ENCODE measurements at regions not wholly inside any gene's neighbourhood (a gene's known extent, or its start where the extent isn't known, plus 50 kb on each side); places are given as distances from the start of the nearest gene placed in this dataset.

DNA sequence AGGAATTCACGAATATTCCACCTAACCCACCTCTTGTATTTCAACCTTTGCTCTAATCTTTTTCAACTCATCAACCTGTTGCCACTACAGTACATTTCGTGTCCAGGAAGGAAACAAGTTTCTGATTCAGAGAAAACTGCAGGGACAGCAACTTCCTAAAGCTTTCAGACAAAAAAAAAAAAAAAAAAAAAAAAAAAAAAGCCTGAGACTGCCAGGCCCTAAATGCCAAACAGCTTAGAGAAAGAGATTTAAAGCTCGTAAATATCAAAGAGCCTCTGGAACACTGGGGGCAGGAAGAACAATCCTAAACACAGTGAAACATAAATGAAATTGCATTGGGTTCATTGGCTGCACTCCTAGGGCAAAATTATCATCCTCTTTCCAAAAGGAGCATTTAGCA lies 411.2 kb upstream of the SPTLC3 start:
- no peak for DNase-seq

DNA sequence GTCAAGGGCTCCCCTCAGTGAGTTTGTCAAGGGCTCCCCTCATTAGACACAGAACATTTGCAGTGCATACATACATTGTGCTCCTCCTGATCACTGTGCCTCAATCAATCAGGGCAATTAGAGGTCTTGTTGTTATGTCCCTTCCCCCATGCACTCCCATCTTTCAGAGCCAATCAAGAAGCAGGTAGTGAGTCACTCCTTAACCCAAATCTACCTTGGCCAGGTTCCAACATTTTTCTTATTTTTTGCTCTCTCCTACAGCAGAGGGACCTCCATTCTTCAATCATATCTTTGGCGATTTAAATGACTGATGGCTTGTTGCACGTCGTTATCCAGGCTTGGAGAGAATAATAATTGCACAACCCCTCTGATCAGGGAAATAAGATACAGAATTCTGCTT lies 409.9 kb upstream of the SPTLC3 start:
- no peak for DNase-seq

DNA sequence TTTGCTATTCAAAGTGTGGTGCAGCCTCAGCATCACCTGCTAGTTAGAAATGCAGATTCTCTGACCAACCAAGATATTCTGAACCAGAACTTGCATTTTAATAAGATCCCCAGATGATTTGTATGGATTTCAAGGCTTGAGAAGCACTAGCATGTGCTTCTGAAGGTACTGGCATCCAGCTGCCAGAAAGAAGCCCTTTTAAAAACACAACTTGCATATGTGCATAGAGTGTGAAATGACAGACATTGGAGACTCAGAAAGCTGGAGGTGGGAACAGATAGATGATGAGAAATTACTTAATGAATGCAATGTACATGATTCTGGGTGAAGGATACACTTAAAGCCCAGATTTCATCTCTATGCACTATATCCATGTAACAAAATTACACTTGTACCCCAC lies 409.3 kb upstream of the SPTLC3 start:
- DNase-seq: no peak

DNA sequence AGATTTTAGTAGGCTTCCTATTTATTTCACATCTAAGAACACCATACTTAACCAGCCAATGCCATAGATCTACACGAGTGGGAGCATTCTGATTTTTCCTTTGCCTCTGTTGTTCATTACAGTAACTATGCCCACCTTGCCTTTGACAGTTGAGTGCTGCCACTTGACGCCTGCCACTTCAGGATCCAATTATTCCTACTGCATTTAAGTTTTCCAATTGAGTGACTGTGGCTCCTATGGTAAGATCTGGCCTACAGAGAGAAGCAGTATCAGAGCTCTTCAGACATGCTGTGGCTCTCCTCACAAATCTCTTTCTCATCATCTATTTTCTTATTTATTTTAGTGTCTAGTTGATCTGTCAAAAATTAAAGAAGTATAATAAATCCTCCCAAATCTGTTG lies 403.0 kb upstream of the SPTLC3 start:
- no peak for DNase-seq

DNA sequence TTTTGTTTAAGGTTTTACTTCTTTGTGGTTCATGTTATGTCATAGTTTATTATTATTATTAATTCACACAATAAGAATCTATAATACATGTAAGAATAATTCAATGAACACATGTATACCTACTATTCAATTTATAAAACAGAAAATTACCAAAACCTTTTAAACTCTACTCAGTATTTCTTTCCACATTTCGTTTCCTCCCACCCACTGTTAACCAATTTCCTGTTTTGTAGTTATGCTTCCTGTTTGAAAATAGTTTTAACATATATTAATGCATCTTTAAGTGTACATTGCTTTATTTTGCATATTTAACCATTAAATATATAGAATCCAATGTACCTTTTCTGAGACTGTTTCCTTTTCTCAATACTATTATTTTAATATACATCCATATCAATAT lies 397.9 kb upstream of the SPTLC3 start:
- no peak for DNase-seq

DNA sequence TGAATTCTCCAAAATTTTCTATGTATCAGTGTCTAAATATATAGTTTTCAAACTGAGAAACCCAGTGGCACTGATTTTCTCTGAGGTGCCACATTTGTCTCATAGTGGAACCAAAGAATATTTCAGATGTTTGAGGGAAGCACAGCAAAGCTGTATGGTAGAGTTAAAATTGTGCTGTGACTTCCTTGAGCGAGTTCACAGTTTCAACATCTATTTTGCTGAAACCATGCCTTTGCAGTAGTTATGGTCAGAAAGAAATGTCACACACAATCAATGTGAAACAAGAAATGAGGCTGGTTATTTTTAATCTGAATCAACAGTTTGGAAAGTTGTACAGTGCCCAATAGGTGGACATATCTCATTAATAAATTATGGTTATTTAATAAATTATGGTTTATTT lies 394.0 kb upstream of the SPTLC3 start:
- DNase-seq: no peak

DNA sequence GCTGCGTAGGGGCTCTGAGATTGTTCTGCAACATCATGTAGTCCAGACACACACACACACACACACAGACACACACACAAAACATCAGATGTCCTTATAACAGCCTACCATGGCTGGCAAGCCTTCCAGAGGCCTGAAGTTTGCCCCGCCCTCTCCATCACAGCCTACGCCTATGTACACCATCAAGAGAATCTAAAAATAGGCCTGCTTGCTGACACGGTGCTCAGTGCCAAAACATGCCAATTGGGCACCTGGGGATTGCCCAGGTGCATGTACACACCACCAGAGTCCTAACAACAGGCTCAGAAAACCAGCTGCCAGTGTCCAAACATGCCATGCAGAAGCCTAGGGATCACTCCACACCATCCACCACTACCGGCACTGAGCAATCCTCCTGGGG lies 391.7 kb upstream of the SPTLC3 start:
- DNase-seq: no peak

DNA sequence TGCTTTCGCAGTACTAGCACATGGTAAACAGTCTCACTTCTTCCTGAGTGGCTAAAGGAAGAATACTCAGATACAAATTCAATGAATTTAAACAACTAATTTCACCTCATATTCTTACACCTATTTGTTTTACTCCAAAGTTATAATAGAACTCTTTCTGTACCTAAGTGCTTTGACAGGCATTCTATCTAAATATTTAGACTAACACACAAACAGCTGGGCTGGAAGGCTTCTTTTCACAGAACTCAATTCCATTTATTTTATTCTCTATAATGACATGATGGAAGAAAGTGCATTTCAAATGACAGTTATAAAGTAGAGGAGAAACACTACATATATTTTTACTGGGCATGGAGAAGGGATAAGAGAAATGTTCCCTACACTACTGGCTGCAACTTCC lies 384.9 kb upstream of the SPTLC3 start:
- no peak for DNase-seq

DNA sequence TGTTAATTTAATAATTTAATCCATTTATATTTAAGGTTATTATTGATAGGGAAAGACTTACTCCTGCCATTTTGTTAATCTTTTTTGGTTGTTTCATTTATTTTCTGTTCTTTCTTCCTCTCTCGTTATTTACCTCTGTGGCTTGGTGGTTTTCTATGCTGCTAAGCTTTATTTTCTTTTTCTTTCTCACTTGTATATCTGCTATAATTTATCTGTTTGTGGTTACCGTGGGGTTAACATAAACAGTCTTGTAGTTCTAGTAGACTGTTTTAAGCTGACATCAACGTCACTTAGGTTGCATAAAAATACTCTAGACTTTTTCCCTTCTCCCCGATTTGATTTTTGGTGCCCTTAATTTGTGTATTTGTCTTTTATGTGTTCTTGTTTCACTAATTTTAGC lies 381.3 kb upstream of the SPTLC3 start:
- no peak for DNase-seq

DNA sequence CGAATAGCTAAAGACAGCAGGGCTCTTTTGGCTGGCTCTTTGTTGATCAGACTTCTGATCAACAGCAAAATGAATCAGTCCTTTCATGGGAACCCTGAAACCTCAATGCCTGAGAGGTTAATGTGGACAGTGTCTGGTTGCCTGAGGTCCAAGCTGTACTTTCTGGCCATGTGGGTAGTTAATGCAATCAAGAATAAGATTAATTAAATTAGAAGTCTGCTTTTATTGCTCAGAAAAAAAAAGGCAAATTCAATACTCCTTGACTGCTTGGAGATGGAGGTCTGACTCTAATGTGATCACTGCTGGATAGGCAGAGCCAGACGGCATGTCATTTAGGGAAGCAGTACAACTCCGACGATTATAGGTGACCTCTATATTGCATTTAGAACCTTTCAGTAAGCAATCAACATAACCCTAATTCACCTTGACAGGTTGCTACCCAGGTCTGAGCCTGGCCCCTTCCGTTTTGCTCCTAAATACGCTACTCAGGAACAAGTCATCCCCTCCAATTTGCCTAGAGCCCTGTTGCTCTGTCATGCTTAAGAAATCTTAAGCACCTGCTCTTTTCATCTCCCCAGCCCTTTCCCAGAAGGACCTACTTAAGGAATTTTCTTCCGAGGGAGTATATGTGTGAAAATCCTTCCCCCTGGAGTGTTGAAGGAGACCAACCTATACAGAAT lies 370.0 kb upstream of the SPTLC3 start:
- no peak for DNase-seq

DNA sequence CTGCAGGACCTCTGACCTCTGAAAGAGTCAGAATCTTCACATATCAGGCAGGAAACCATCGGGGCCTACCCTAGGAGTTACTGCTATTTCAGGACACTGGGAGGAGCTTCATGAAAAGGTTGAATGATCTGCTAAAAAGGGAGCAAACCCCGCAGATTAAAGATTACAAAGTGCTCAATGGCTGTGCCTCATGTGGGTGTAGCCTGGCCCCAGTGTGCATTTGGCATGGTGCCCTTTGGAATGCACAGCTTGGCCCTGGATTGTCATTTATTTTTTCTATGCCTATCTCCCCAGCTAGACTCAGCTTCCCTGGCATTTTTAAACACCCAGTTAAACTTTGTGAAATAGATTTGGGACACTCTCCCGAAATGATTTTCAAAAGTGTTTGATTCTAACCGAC lies 368.5 kb upstream of the SPTLC3 start:
- DNase-seq: no peak

DNA sequence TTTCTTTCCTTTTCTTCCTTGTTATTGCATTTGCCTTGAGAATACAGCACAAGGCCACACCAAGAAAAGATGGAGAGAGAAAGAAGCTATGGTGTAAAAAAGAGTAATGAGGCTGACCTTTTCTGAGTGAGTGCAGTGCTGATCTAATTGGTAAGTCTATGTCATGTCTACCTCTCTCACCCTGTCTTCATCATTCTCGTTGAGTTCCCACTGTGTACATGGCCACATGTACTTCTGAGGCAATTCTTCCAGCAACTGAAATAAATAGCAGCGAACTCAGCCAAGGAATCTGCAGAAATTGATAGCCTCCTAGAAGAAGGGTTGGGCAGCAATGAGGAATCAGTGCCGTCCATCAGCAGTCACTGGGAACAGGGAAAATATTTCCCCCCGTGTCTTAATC lies 367.2 kb upstream of the SPTLC3 start:
- no peak for DNase-seq

DNA sequence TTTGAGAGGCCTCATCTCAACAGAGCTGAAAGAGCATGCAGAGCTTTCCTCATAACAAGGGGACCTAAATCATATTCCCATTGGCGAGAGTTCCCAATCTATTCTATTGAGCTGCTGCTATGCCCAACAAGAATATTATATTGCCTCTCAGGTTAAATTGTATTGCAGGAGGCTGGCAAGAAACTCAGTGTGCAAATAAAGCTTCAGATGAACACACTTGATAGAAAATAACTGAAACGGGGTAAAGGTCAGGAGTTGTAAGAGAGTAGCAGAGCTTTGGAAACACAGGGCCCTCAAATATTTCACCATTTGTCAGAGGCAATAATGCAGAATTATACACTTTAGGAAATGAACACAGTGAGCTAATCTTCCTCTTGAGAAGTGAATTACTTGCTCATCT lies 364.3 kb upstream of the SPTLC3 start:
- no peak for DNase-seq

DNA sequence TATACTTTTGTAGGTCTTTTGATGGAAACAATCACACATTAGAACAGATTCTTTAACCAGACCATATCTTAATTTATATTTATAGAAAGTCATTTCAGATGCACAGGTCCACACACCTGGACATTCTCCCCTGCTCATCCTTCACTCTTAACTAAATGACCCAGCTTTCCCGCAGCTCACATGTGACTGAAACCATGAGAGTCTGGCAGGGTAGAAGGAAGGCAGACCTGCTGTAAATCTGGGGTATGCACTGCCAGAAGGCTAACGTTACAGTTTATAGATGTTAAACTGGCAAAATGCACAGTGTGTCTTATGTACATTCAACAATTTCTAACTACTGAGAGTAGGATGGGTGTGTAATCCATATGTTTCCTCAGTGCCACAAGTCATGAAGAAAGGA lies 359.5 kb upstream of the SPTLC3 start:
- no peak for DNase-seq

DNA sequence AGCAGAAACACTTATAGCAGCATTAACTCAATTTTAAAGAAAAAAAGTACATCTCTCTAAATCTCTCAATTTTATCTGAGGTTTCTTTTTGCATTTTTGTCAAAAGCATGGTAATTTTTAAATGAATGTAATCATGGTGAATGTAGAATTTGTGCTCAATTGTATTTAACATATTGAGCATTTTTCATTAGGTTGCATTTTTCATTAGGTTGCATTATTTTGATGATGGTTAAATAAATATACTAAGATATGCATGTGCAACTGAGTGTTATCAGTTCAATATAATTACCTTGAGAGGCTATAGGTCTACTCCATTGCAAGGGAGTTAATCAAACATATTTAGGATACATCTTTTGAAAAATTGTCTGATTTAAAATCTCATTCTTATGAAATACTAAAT lies 355.1 kb upstream of the SPTLC3 start:
- no peak for DNase-seq

DNA sequence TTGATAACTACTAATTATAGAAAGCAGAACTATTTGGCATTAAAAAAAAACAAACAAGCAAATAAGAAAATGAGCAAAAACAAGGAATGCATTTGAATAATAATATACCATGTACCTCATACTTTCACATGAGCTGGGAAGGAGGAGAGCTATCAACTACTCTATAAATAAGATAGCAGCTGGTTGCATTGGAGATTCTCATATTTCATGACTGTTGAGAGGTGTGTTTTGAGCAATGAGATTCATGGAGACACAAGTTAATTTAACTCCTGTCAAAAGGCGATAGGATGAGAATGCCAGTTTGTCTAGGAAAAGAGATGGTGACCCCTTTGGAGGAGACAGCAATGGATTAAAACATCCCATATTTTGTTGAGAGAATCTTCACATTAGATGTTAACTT lies 348.8 kb upstream of the SPTLC3 start:
- DNase-seq: no peak

DNA sequence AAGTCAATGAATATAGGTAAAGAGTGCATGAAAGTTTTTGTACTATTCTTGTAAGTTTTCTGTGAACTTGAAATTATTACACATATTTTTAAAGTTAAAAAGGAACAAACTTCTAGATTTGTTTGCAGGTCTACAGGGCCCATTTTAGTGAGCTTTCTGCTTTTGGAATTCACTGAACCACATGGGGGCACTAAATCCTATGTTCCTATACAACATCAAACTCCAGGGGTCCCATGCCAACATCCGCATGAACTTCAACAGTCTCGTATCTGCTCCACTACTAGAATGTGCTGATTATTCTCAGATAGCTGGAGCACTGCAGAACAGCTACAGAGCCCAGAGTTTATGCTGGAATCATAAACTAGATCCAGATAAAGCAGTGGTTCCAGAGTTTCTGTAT lies 347.9 kb upstream of the SPTLC3 start:
- no peak for DNase-seq

DNA sequence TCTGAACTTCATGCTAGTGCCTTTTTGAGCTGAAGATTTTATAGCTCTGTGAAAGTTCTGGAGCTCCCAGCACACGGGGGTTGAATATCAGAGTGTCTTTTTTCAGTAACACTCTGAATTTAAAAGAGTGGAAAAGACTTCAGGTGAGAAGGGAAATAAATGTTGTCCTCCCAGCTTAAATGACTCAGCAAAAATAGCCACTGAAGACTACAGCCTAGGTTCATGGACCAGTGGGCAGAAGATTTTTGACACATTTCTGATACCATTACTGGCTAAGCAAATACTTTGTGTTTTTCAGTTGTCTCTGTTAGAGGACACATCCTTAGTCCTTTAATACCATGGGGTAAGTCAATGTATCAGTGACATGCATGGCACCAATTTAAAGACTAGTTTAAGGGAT lies 338.5 kb upstream of the SPTLC3 start:
- no peak for DNase-seq

DNA sequence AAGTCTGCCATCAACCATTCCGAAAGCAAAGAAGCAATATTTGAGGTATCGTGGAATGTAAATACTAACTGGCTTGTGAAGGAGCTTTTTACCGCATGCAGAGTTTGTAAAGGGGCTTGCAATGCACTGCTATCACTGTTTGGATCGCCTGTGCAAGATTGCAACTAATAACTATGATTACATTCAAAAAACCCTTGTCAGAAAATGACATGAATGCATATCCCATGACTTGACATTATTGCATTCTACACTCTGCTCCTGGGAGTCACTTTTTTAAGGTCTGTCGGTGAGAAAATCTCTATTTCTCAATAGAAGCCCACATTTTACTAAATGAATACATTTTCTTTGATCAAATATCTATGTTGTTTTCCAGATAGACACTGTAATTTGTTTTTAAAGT lies 335.4 kb upstream of the SPTLC3 start:
- no peak for DNase-seq

DNA sequence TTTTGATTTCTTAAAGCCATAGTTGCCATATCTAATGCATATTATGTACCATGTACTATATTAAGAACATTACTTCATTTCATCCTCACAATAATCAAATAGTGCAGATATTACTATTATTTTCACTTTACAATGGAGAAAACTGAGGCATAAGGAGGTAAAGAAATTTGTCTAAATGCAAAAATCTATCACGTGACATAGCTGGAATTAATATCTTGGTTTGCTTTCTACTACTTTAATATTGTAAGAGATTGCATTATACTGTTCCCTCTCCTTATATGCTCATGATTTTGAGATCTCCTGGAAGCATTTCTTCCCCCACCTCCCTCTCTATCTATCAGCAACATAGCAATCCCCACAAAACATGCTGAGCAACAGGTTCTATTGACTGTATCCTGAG lies 330.8 kb upstream of the SPTLC3 start:
- DNase-seq: no peak

DNA sequence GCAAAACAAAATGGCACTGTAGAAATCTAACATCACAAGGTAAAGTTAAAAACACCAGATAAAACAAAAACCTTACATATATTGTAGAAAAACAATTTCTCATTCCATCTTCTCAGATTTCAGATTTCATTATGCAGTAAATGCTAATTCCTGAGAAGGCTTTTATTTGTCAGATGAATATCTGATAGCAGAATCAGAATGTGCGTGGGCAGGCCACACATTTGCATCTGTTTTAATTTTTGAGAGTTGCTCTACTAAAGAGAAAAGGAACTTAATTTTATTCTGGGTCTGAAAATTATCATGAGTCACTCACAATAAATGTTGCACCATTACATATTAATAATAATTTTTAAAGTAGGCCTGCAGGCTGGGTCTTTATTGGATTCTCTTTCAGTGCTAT lies 329.3 kb upstream of the SPTLC3 start:
- no peak for DNase-seq

DNA sequence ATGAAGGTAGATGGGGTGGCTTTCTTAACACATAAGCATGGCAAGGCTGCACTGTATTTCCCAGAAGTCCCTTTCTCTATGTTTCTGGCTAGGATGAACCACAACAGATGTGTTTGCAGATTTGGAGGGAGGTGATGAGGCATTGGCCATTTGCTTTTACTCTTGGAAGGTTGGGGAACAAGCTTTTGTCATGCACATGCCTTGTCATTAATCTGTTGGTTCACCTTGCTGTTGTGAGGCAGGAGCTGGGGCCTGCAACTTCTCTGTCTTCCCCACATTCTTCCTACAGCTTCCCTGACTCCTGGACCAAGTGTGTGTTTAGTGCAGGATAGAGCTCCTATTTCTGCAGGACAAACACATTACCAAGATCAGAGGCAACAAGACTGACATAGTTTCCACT lies 326.2 kb upstream of the SPTLC3 start:
- DNase-seq: no peak

DNA sequence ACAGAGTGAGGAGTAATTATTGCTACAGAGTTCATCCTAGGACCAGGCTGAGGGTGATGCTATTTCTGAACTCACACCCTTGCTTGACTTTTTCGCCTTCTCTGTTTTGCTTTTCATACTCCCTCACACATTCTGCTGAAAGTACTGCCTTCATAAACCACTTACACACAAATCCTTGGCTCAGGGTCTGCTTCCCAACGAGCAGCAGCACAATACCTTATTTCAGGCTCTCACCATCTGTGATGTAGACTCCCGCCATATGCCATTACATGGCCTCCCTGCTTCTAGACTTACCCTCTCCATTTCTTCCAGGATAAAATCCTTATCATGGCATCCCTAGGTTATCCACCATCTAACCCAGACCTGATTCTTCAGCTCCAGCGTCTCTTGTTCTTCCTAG lies 321.3 kb upstream of the SPTLC3 start:
- DNase-seq: no peak

DNA sequence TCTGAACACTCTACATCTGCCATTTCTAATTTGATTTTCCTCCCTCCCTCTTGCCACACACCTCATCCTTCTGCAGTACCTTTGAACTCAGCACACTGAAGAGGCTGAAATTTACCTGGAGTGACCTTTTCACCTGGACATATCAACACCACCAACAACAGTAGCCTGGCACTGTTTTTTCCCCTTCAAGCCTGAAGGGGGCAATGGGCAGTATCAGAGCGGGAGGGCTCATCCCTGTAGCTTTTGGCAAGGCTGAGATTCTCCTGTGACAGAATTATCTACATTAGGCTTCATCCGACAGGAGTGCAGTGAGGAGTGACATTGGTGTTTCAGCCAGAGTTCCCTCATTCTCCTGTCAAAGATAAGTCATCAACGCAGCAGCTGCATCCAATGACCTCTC lies 312.8 kb upstream of the SPTLC3 start:
- no peak for DNase-seq

DNA sequence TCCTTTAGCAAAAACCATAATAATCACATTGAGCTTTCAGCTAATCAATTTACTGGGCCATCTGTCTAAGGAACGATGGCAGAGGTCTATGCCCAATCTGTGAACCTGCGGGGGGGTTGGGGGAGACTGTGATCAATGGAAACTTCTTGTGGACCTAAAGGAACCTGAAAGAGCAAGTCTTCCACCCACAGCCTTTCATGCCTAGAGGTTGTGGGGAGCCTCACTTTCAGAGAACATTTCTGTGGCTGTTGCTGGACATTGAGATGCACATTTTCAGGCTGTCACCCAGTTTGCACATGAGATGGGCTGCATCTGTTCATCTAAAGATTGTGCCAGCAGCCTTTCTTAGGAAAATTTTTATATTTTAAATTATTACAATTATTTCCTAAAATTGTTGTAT lies 310.0 kb upstream of the SPTLC3 start:
- DNase-seq: no peak
